ENCODE measurements at regions not wholly inside any gene's neighbourhood (a gene's known extent, or its start where the extent isn't known, plus 50 kb on each side); places are given as distances from the start of the nearest gene placed in this dataset.
"Not testable (repeated sequence)": the region's sequence is repeated elsewhere in the genome, so short reads cannot be mapped to it uniquely, and the experiment has no call there.

DNA sequence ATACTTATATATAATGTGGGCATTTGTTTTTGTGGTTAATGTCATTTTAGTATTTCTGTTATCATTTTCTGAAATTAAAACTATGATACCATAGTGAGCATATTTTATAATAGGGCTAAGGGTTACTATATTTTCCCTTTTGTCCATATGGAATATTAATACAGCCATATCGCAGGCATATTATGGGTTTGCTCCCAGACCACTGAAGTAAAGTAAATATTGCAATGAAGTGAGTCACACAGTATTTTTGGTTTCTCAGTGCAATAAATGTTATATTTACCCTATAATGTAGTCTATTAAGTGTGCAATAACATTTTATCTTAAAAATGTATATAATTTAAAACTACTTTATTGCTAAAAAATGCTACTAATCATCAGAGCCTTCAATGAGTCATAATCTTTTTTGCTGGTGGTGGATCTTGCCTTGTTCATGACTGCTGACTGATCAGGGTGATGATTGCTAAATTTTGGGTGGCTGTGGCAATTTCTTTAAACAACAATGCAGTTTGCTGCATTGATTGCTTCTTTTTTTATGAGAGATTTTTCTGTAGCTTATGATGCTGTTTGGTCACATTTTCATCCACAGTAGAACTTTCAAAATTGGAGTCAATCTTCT is 1044.5 kb upstream of the NOVA1 start:
- Histone ChIP-seq H4K20me1 (ENCODE audit: insufficient read depth) (no peaks in the 10 kb centered on the region), H3K4me1 (ENCODE audit: insufficient read depth) (no peaks in the 10 kb centered on the region), H2AFZ (no peak overlapping the region), H3K4me2 (ENCODE audit: unreplicated experiment) (no peak overlapping the region), H3K27ac (no peak overlapping the region), H3K9ac (no peak overlapping the region), H3K79me2 (ENCODE audit: insufficient read depth) (no peaks in the 10 kb centered on the region), H3F3A (ENCODE audit: insufficient read depth) (no peaks in the 10 kb centered on the region), H3K36me3 (ENCODE audit: low read depth) (no peaks in the 10 kb centered on the region), H3K4me3 (no peak overlapping the region), H3K9me3 (ENCODE audit: low read depth) (no peaks in the 10 kb centered on the region), H3K9me2 (ENCODE audit: insufficient read depth) (no peaks in the 10 kb centered on the region), H3K27me3 (replicated peaks; ENCODE audit: insufficient read depth) (no peaks in the 10 kb centered on the region)
- DNase-seq: no peak
- 39 to 46% methylated on average over 1 of the region's 1 CpG for WGBS, 2 experiments (ENCODE audit: low coverage in 1 of 2, low lambda C conversion rate in 2 of 2, missing lambda C conversion rate in 2 of 2)
- no peak for TF ChIP-seq EZH2 (IDR thresholded peaks at IDR 0.05; ENCODE audit: insufficient read depth, poor library complexity, severe bottlenecking)
- TF ChIP-seq EZH2phosphoT487 (IDR thresholded peaks at IDR 0.05; ENCODE audit: insufficient read depth, low read depth): no peak
- in situ Hi-C loops (cut with MboI): no loop called here

GRCh38 chr14:27660683-27661082 is 1062.8 kb upstream of the NOVA1 start:
- 5 to 7% methylated on average over 1 of the region's 1 CpG for WGBS, 2 experiments (ENCODE audit: low coverage in 1 of 2, low lambda C conversion rate in 2 of 2, missing lambda C conversion rate in 2 of 2)
- no peaks in the 10 kb centered on the region for H3K27me3 ChIP-seq (replicated peaks; ENCODE audit: insufficient read depth)
- H3F3A ChIP-seq (ENCODE audit: insufficient read depth): no peaks in the 10 kb centered on the region
- H3K9ac ChIP-seq: no peak overlapping the region
- TF ChIP-seq EZH2phosphoT487 (IDR thresholded peaks at IDR 0.05; ENCODE audit: insufficient read depth, low read depth) (no peak), EZH2 (IDR thresholded peaks at IDR 0.05; ENCODE audit: insufficient read depth, poor library complexity, severe bottlenecking) (no peak)
- no peak overlapping the region for H2AFZ ChIP-seq
- no peaks in the 10 kb centered on the region for H3K9me2 ChIP-seq (ENCODE audit: insufficient read depth)
- no peak for DNase-seq
- no peak overlapping the region for H3K4me3 ChIP-seq
- in situ Hi-C loops (cut with MboI): no loop called here
- H3K79me2 ChIP-seq (ENCODE audit: insufficient read depth): no peaks in the 10 kb centered on the region
- no peak overlapping the region for H3K27ac ChIP-seq
- H3K4me1 ChIP-seq (ENCODE audit: insufficient read depth): no peaks in the 10 kb centered on the region
- peaks cover 5% of the 10 kb centered on the region for H3K9me3 ChIP-seq (ENCODE audit: low read depth)
- no peaks in the 10 kb centered on the region for H4K20me1 ChIP-seq (ENCODE audit: insufficient read depth)
- no peak overlapping the region for H3K4me2 ChIP-seq (ENCODE audit: unreplicated experiment)
- no peaks in the 10 kb centered on the region for H3K36me3 ChIP-seq (ENCODE audit: low read depth)

GRCh38 chr14:27668531-27668930 is 1070.7 kb upstream of the NOVA1 start:
- Histone ChIP-seq H3K4me1 (ENCODE audit: insufficient read depth) (no peaks in the 10 kb centered on the region), H2AFZ (no peak overlapping the region), H3K9me3 (ENCODE audit: low read depth) (no peaks in the 10 kb centered on the region), H3K27me3 (replicated peaks; ENCODE audit: insufficient read depth) (no peaks in the 10 kb centered on the region), H3K9ac (no peak overlapping the region), H3K36me3 (ENCODE audit: low read depth) (no peaks in the 10 kb centered on the region), H3K4me2 (ENCODE audit: unreplicated experiment) (no peak overlapping the region), H3K79me2 (ENCODE audit: insufficient read depth) (no peaks in the 10 kb centered on the region), H3F3A (ENCODE audit: insufficient read depth) (no peaks in the 10 kb centered on the region), H3K4me3 (no peak overlapping the region), H3K27ac (no peak overlapping the region), H3K9me2 (ENCODE audit: insufficient read depth) (no peaks in the 10 kb centered on the region), H4K20me1 (ENCODE audit: insufficient read depth) (no peaks in the 10 kb centered on the region)
- DNase-seq: no peak
- no peak for TF ChIP-seq EZH2 (IDR thresholded peaks at IDR 0.05; ENCODE audit: insufficient read depth, poor library complexity, severe bottlenecking)
- no peak for TF ChIP-seq EZH2phosphoT487 (IDR thresholded peaks at IDR 0.05; ENCODE audit: insufficient read depth, low read depth)
- in situ Hi-C loops (cut with MboI): no loop called here

DNA sequence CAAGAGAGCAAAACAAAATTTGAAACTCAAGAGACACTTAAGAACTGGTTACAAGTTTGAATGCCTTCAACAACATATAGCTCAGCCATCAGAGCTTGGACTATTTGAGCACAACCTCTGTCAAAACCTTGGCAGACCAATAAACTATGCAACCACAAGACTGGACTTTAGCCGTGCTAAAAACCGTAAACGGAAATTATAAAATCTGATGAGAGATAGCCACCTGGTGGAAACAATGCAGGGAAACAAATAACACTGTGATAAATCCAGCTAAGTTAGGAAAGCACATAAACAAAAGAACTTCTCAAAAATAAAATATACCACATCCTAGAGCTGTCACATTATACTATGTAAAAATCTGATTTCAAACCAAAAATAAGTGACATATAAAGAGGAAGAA is 1074.2 kb upstream of the NOVA1 start:
- in situ Hi-C loops (cut with MboI): no loop called here
- Histone ChIP-seq H3K27me3 (replicated peaks; ENCODE audit: insufficient read depth) (no peaks in the 10 kb centered on the region), H3K9ac (no peak overlapping the region), H4K20me1 (ENCODE audit: insufficient read depth) (no peaks in the 10 kb centered on the region), H3K4me3 (no peak overlapping the region), H3K27ac (no peak overlapping the region), H3K36me3 (ENCODE audit: low read depth) (no peaks in the 10 kb centered on the region), H3K4me1 (ENCODE audit: insufficient read depth) (no peaks in the 10 kb centered on the region), H3K79me2 (ENCODE audit: insufficient read depth) (no peaks in the 10 kb centered on the region), H2AFZ (no peak overlapping the region), H3K9me2 (ENCODE audit: insufficient read depth) (no peaks in the 10 kb centered on the region), H3K4me2 (ENCODE audit: unreplicated experiment) (no peak overlapping the region), H3K9me3 (ENCODE audit: low read depth) (no peaks in the 10 kb centered on the region), H3F3A (ENCODE audit: insufficient read depth) (no peaks in the 10 kb centered on the region)
- DNase-seq: no peak
- no peak for TF ChIP-seq EZH2 (IDR thresholded peaks at IDR 0.05; ENCODE audit: insufficient read depth, poor library complexity, severe bottlenecking)
- TF ChIP-seq EZH2phosphoT487 (IDR thresholded peaks at IDR 0.05; ENCODE audit: insufficient read depth, low read depth): no peak
- 57 to 75% methylated on average over 3 of the region's 3 CpGs for WGBS, 2 experiments (ENCODE audit: low coverage in 1 of 2, low lambda C conversion rate in 2 of 2, missing lambda C conversion rate in 2 of 2)

DNA sequence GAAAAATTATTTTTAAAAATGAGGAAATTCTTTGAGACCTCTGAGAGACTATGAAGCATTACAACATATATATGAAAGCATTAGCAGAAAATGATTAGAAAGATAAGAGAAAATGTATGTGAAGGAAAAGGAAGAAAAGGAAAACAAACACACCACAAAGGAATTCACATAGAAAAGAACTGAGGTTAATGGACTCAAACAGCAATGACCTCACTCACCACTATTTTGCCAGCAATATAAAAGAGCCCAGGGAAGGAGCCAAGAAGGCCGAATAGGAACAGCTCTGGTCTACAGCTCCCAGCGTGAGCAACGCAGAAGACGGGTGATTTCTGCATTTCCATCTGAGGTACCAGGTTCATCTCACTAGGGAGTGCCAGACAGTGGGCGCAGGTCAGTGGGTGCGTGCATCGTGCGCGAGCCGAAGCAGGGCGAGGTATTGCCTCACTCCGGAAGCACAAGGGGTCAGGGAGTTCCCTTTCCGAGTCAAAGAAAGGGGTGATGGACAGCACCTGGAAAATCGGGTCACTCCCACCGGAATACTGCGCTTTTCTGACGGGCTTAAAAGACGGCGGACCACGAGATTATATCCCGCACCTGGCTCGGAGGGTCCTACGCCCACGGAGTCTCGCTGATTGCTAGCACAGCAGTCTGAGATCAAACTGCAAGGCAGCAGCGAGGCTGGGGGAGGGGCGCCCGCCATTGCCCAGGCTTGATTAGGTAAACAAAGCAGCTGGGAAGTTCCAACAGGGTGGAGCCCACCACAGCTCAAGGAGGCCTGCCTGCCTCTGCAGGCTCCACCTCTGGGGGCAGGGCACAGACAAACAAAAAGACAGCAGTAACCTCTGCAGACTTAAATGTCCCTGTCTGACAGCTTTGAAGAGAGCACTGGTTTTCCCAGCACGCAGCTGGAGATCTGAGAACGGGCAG is 1075.2 kb upstream of the NOVA1 start:
- H3K27me3 ChIP-seq (replicated peaks; ENCODE audit: insufficient read depth); H3K36me3 ChIP-seq (ENCODE audit: low read depth); H3K79me2 ChIP-seq (ENCODE audit: insufficient read depth); H3K9me2 ChIP-seq (ENCODE audit: insufficient read depth); H3K4me2 ChIP-seq (ENCODE audit: unreplicated experiment); H3K4me1 ChIP-seq (ENCODE audit: insufficient read depth); H4K20me1 ChIP-seq (ENCODE audit: insufficient read depth); H2AFZ ChIP-seq; H3K9ac ChIP-seq; H3K4me3 ChIP-seq; DNase-seq; H3F3A ChIP-seq (ENCODE audit: insufficient read depth); H3K27ac ChIP-seq; in situ Hi-C loops (cut with MboI); H3K9me3 ChIP-seq (ENCODE audit: low read depth): not testable (repeated sequence)
- WGBS, 2 experiments (ENCODE audit: low coverage in 1 of 2, low lambda C conversion rate in 2 of 2, missing lambda C conversion rate in 2 of 2): 62 to 63% methylated on average over 25 to 29 of the region's 30 CpGs
